GM12892 (cell line): ENCODE measurements at regions not wholly inside any gene's neighbourhood (a gene's known extent, or its start where the extent isn't known, plus 50 kb on each side); places are given as distances from the start of the nearest gene placed in this dataset.
"Not testable (repeated sequence)": the region's sequence is repeated elsewhere in the genome, so short reads cannot be mapped to it uniquely, and the experiment has no call there.

Experiments used
- DNase-seq: peaks from one replicate; pipeline ENCODE4 v3.0.0; 2011; ENCODE audit not compliant: insufficient read length
- FAIRE-seq: peaks from 2 replicates; lab custom pipeline; 2011; peaks lifted over from hg19 to GRCh38; lab: Jason Lieb, UNC
- POLR2A ChIP-seq: IDR thresholded peaks from 2 replicates; pipeline ENCODE4 v1.6.1; 2011; ENCODE audit warnings: low read depth, low read length, control low read depth
- POLR2AphosphoS5 ChIP-seq: IDR thresholded peaks from 2 replicates; pipeline ENCODE4 v1.6.1; 2011; ENCODE audit warnings: low read depth, low read length, control low read depth
- TAF1 ChIP-seq: IDR thresholded peaks from 2 replicates; pipeline ENCODE4 v1.6.1; 2011; ENCODE audit warnings: low read depth, mild to moderate bottlenecking, control low read depth, low read length, borderline replicate concordance

- FAIRE-seq, result no peak
- TF ChIP-seq TAF1, result no peak
- no peak for TF ChIP-seq POLR2A
- TF ChIP-seq POLR2AphosphoS5, result no peak
Measured at GRCh38 chr10:23786594-23786993, 347.7 kb downstream of the OTUD1 start.

GRCh38 chr10:23793577-23793976, 354.7 kb downstream of the OTUD1 start:
- TF ChIP-seq POLR2A (no peak), POLR2AphosphoS5 (no peak), TAF1 (no peak)
- FAIRE-seq, result no peak
- no peak for DNase-seq

More at GRCh38 chr10:23786594-23786993, 347.7 kb downstream of the OTUD1 start:
- DNase-seq, result no peak

- not testable (repeated sequence) for FAIRE-seq, DNase-seq
Measured at GRCh38 chr10:23797452-23797851, 358.6 kb downstream of the OTUD1 start.

GRCh38 chr10:23804125-23804524, 365.2 kb downstream of the OTUD1 start:
- FAIRE-seq (no peak), DNase-seq (no peak)
- TF ChIP-seq POLR2A (no peak), POLR2AphosphoS5 (no peak), TAF1 (no peak)

GRCh38 chr10:23813687-23814086, 374.8 kb downstream of the OTUD1 start:
- FAIRE-seq, result no peak
- TF ChIP-seq TAF1 (no peak), POLR2AphosphoS5 (no peak), POLR2A (no peak)
- DNase-seq, result no peak

GRCh38 chr10:23818484-23818883, 379.6 kb downstream of the OTUD1 start:
- TF ChIP-seq POLR2AphosphoS5 (no peak), TAF1 (no peak), POLR2A (no peak)
- FAIRE-seq, result no peak
- no peak for DNase-seq

- TF ChIP-seq TAF1 (no peak), POLR2AphosphoS5 (no peak), POLR2A (no peak)
- DNase-seq (no peak), FAIRE-seq (no peak)
Measured at GRCh38 chr10:23820792-23821191, 381.9 kb downstream of the OTUD1 start.

GRCh38 chr10:23824822-23825221, 384.1 kb upstream of the KIAA1217 start:
- no peak for DNase-seq
- TF ChIP-seq POLR2AphosphoS5, result no peak
- TF ChIP-seq POLR2A, result no peak
- TF ChIP-seq TAF1, result no peak
- no peak for FAIRE-seq

- TF ChIP-seq POLR2AphosphoS5 (no peak), TAF1 (no peak), POLR2A (no peak)
- FAIRE-seq (no peak), DNase-seq (no peak)
Measured at GRCh38 chr10:23826421-23826820, 382.5 kb upstream of the KIAA1217 start.

GRCh38 chr10:23829556-23829955, 379.4 kb upstream of the KIAA1217 start:
- FAIRE-seq (no peak), DNase-seq (no peak)
- TF ChIP-seq POLR2A (no peak), TAF1 (no peak), POLR2AphosphoS5 (no peak)

GRCh38 chr10:23834091-23834490, 374.8 kb upstream of the KIAA1217 start:
- no peak for FAIRE-seq
- DNase-seq, result no peak
- no peak for TF ChIP-seq POLR2AphosphoS5
- TF ChIP-seq TAF1, result no peak
- TF ChIP-seq POLR2A, result no peak

GRCh38 chr10:23850631-23851030, 358.3 kb upstream of the KIAA1217 start:
- DNase-seq (no peak), FAIRE-seq (no peak)
- TF ChIP-seq POLR2AphosphoS5 (no peak), POLR2A (no peak), TAF1 (no peak)

GRCh38 chr10:23859598-23859997, 349.3 kb upstream of the KIAA1217 start:
- no peak for DNase-seq
- FAIRE-seq, result no peak
- no peak for TF ChIP-seq TAF1
- no peak for TF ChIP-seq POLR2AphosphoS5
- no peak for TF ChIP-seq POLR2A

- FAIRE-seq (no peak), DNase-seq (no peak)
- no peak for TF ChIP-seq TAF1
- TF ChIP-seq POLR2A, result no peak
- TF ChIP-seq POLR2AphosphoS5, result no peak
Measured at GRCh38 chr10:23864631-23865147, 344.2 kb upstream of the KIAA1217 start.

- FAIRE-seq, result not testable (repeated sequence)
Measured at GRCh38 chr10:23866985-23867384, 342.0 kb upstream of the KIAA1217 start.

More at GRCh38 chr10:23866985-23867384, 342.0 kb upstream of the KIAA1217 start:
- DNase-seq, result not testable (repeated sequence)
